ENCODE measurements at regions not wholly inside any gene's neighbourhood (a gene's known extent, or its start where the extent isn't known, plus 50 kb on each side); places are given as distances from the start of the nearest gene placed in this dataset.

DNA sequence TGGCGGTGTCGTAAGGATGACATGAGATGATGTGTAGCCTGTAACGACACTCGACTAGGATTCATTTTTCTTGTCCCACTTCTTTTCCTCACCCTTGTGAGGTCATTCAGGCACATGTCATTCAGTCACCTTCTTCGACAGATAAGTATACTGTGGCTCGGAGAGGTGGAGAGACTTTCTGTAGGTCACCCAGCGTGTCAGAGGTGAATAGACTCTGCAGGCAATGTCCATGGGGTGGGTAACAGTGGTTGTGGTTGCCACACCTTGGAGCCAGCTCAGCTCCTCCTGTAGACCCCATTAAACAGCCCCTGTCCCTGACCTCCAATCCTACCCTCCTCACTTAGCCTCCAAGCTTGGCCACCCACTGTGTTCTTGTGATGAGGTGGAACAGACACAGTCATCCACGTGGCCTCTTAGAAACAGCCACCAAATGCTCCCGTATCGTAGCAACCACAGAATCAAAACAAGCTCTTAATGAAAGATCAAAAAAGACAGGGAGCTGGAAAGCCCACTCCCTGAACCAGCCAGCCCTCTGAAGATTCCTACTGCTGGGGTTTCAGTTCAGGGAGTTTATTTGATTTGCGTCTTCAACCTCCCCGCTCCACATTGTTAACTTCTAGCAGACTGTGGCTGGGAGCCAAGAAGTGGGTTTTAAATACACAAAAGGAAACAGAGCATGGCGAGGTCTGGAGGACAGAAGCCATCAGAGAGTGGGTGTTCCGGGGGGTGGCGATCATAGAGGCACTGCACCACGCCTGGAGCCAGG is 89.0 kb upstream of the GRK3 start:
- Histone ChIP-seq H3K27ac (ENCODE audit: insufficient read depth, low read length) (no peak overlapping the region), H4K5ac (ENCODE audit: low read depth, low read length) (no peak overlapping the region), H3K4me3 (ENCODE audit: insufficient read depth, low read depth, low read length) (no peak overlapping the region), H3K23ac (ENCODE audit: low read depth, low read length) (no peak overlapping the region), H2BK120ac (ENCODE audit: low read depth, low read length) (no peak overlapping the region), H3K27me3 (ENCODE audit: control insufficient read depth, insufficient read depth, low read length) (no peaks in the 10 kb centered on the region), H2BK20ac (ENCODE audit: low read depth, low read length) (no peak overlapping the region), H4K20me1 (ENCODE audit: insufficient read depth, low read length) (no peaks in the 10 kb centered on the region), H4K8ac (ENCODE audit: low read depth in 2 of 2, low read length in 2 of 2) (no peak overlapping the region), H3K56ac (ENCODE audit: extremely low read depth, insufficient read depth, low read length) (no peak overlapping the region), H3K4me2 (ENCODE audit: low read depth, low read length) (peak overlapping the region; percentile 6; the same call in 1 of the 2 replicates), H2BK15ac (ENCODE audit: low read depth, low read length) (no peak overlapping the region), H2AK9ac (replicated peaks; ENCODE audit: low read depth, low read length, poor library complexity) (no peak overlapping the region), H3K9me1 (ENCODE audit: insufficient read depth, low read length) (peaks cover 5% of the 10 kb centered on the region), H3K14ac (replicated peaks; ENCODE audit: low read depth, low read length) (0 out of 2 replicates have a peak overlapping the region, but pooled peaks have one; percentile 11), H2BK5ac (ENCODE audit: low read depth, low read length, poor library complexity, severe bottlenecking) (no peak overlapping the region), H3K18ac (ENCODE audit: low read depth, low read length) (no peak overlapping the region), H2AFZ (replicated peaks; ENCODE audit: low read length, poor library complexity) (no peak overlapping the region), H3K4ac (ENCODE audit: low read depth, low read length) (no peak overlapping the region), H3K9me3 (ENCODE audit: control insufficient read depth, insufficient read depth, low read length) (peaks cover 2% of the 10 kb centered on the region), H4K91ac (ENCODE audit: insufficient read depth, low read depth, low read length) (no peak overlapping the region), H3K79me1 (ENCODE audit: low read depth in 1 of 2, low read length in 2 of 2) (peaks cover 0 to 6% of the 10 kb centered on the region in 2 experiments; a peak in 1 of 4 replicates), H2AK5ac (ENCODE audit: low read depth, low read length) (no peak overlapping the region), H3K9ac (ENCODE audit: low read depth, low read length) (no peak overlapping the region), H3K4me1 (ENCODE audit: control insufficient read depth, insufficient read depth, low read length) (peaks cover 5% of the 10 kb centered on the region; the same call in 1 of the 2 replicates), H3K36me3 (ENCODE audit: control insufficient read depth, insufficient read depth, low read length) (peaks cover 9% of the 10 kb centered on the region)
- peak; percentile 68 for ATAC-seq (ENCODE audit: low read depth)
- TF ChIP-seq, protein P1, sequence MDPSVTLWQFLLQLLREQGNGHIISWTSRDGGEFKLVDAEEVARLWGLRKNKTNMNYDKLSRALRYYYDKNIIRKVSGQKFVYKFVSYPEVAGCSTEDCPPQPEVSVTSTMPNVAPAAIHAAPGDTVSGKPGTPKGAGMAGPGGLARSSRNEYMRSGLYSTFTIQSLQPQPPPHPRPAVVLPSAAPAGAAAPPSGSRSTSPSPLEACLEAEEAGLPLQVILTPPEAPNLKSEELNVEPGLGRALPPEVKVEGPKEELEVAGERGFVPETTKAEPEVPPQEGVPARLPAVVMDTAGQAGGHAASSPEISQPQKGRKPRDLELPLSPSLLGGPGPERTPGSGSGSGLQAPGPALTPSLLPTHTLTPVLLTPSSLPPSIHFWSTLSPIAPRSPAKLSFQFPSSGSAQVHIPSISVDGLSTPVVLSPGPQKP (IDR thresholded peaks at IDR 0.05; ENCODE audit: borderline replicate concordance, low read depth, low read length), result no peak
- no peak for TF ChIP-seq CHD1 (IDR thresholded peaks at IDR 0.05; ENCODE audit: low read depth, low read length)
- TF ChIP-seq SMC3 (IDR thresholded peaks at IDR 0.05; ENCODE audit: low read depth, low read length), result no peak
- TF ChIP-seq, protein P2, sequence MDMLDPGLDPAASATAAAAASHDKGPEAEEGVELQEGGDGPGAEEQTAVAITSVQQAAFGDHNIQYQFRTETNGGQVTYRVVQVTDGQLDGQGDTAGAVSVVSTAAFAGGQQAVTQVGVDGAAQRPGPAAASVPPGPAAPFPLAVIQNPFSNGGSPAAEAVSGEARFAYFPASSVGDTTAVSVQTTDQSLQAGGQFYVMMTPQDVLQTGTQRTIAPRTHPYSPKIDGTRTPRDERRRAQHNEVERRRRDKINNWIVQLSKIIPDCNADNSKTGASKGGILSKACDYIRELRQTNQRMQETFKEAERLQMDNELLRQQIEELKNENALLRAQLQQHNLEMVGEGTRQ (IDR thresholded peaks at IDR 0.05; ENCODE audit: low read depth, low read length), result peak; percentile 60
- TF ChIP-seq CEBPB (IDR thresholded peaks at IDR 0.05; ENCODE audit: low read depth, low read length), result no peak
- ChIA-PET POLR2A (ENCODE audit: unreplicated experiment) (interaction anchor here (1.0 kb wide), 1 partner anchor 40 kb away, joined by 4 read pairs; no protein-coding TSS in a partner anchor), CTCF (interaction anchor here (0.8 to 2.7 kb wide), 2 partner anchors 13 to 78 kb away, joined by 3 to 7 read pairs; no protein-coding TSS in a partner anchor)
- no TSS peak for BruUV-seq (replicated peaks)
- intact Hi-C loops (cut with micrococcal nuclease), result no loop called here
- dilution Hi-C loops (cut with HindIII; ENCODE audit: low sequenced_read_pairs, unreplicated experiment), result no loop called here
- 34% methylated on average over 4 of the region's 16 CpGs; no CpG with 5 or more reads in 1 of the 2 experiments for WGBS, 2 experiments (ENCODE audit: extremely low coverage in 2 of 2, insufficient read length in 1 of 2)
- DNase-seq, result peak; percentile 72
- in situ Hi-C loops (cut with MboI; ENCODE audit: low sequenced_read_pairs), result no loop called here

Measured in IMR-90 (cell line).